Nephron (organoid): ENCODE measurements at regions not wholly inside any gene's neighbourhood (a gene's known extent, or its start where the extent isn't known, plus 50 kb on each side); places are given as distances from the start of the nearest gene placed in this dataset.

Experiments
- H3K27ac Mint-ChIP-seq, 3 experiments: 2 replicates each; pipeline ENCODE4 v1.8.0; 2020; ENCODE audit warnings: mixed read lengths in 3 of 3, mild to moderate bottlenecking in 2 of 3, moderate library complexity in 1 of 3
- H3K27me3 Mint-ChIP-seq: 2 replicates; pipeline ENCODE4 v1.8.0; 2021; ENCODE audit warnings: low read depth, mild to moderate bottlenecking, moderate library complexity, mixed read lengths
- H3K36me3 Mint-ChIP-seq: 2 replicates; pipeline ENCODE4 v1.8.0; 2020; ENCODE audit warnings: low read depth, mixed read lengths
- H3K4me1 Mint-ChIP-seq: 2 replicates; pipeline ENCODE4 v1.8.0; 2020; ENCODE audit warnings: mixed read lengths
- H3K4me3 Mint-ChIP-seq, 3 experiments: 2 replicates each; pipeline ENCODE4 v1.8.0; 2020; ENCODE audit warnings: mild to moderate bottlenecking in 3 of 3, mixed read lengths in 3 of 3, moderate library complexity in 2 of 3
- H3K9me3 Mint-ChIP-seq: 2 replicates; pipeline ENCODE4 v1.8.0; 2020; ENCODE audit warnings: mixed read lengths
- TF ChIP-seq, protein P1 (sequence below), 3 experiments: fragments of 200-600 bp; sonication (generic); IDR thresholded peaks; one replicate each; pipeline ENCODE4 v1.5.0; 2021; ENCODE audit warnings: antibody characterized with exemption in 3 of 3; ENCODE audit not compliant: unreplicated experiment in 3 of 3

DNA sequence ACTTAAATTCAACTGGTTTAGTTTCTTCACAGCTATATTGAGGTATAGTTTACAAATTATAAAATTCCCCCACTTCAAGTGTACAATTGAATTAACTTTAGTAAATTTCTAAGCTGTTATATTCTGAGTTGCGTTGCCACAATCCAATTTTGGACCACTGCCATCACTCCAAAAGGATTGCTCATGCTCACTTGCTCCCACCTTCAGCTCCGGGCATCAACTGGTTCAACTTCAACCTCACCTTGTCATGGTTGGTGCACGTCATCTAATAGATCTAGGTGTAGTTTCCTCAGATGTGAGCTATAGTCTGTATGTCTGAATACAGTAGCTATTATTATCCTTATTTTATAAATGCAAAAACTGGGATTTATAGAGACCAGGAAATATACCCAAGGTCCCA is 942.5 kb upstream of the WWC1 start:
- Mint-ChIP-seq H3K9me3 (no peaks in the 10 kb centered on the region), H3K4me3 (no peak overlapping the region), H3K36me3 (no peaks in the 10 kb centered on the region), H3K27me3 (no peaks in the 10 kb centered on the region), H3K4me1 (no peaks in the 10 kb centered on the region), H3K27ac (no peak overlapping the region)
- TF ChIP-seq, protein P1, sequence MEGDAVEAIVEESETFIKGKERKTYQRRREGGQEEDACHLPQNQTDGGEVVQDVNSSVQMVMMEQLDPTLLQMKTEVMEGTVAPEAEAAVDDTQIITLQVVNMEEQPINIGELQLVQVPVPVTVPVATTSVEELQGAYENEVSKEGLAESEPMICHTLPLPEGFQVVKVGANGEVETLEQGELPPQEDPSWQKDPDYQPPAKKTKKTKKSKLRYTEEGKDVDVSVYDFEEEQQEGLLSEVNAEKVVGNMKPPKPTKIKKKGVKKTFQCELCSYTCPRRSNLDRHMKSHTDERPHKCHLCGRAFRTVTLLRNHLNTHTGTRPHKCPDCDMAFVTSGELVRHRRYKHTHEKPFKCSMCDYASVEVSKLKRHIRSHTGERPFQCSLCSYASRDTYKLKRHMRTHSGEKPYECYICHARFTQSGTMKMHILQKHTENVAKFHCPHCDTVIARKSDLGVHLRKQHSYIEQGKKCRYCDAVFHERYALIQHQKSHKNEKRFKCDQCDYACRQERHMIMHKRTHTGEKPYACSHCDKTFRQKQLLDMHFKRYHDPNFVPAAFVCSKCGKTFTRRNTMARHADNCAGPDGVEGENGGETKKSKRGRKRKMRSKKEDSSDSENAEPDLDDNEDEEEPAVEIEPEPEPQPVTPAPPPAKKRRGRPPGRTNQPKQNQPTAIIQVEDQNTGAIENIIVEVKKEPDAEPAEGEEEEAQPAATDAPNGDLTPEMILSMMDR (IDR thresholded peaks at IDR 0.05; ENCODE audit: unreplicated experiment in 3 of 3), result no peak

DNA sequence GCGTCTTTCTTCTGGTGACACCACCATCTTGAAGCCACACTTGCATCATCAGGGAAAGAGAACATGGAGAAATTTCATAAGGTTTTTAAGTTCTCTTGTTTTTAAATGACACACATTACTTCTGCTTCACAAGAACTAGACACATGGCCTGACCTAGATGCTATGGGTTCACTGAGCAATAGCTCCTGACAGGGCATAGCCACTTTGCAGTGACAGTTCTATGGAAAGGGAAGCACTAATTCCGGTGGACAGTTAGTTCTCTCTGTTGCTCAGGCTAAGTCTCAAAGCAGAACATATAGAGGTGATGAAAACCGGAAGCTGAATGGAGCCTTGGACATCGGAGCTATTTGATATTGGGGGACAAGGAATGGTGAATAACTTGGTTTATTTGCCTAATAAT is 940.1 kb upstream of the WWC1 start:
- H3K4me1 Mint-ChIP-seq, result no peaks in the 10 kb centered on the region
- H3K27ac Mint-ChIP-seq, result no peak overlapping the region
- no peaks in the 10 kb centered on the region for H3K36me3 Mint-ChIP-seq
- TF ChIP-seq, protein P1 (IDR thresholded peaks at IDR 0.05; ENCODE audit: unreplicated experiment in 3 of 3), result no peak
- no peaks in the 10 kb centered on the region for H3K27me3 Mint-ChIP-seq
- H3K4me3 Mint-ChIP-seq, result no peak overlapping the region
- H3K9me3 Mint-ChIP-seq, result no peaks in the 10 kb centered on the region

DNA sequence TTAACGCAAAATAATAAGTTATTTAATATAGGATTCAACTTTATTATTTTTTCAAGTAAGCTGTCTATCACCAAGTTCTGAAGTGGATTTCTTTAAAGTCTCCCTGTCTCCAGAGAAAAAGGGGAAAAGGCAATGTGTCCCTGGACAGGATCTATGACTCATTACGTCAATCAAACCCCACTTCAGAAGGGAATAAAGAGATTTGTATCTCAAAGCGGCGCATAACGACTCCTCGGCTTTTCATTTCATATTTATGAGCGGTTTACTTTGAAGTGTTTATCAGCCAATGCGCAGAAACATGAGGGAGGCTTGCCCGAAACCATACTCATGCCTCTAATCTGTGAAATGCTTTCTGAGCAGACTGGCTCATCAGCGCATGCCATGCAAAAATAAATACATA is 938.6 kb upstream of the WWC1 start:
- Mint-ChIP-seq H3K4me3 (no peak overlapping the region), H3K36me3 (no peaks in the 10 kb centered on the region), H3K9me3 (no peaks in the 10 kb centered on the region), H3K27me3 (no peaks in the 10 kb centered on the region), H3K4me1 (no peaks in the 10 kb centered on the region), H3K27ac (no peak overlapping the region)
- TF ChIP-seq, protein P1 (IDR thresholded peaks at IDR 0.05; ENCODE audit: unreplicated experiment in 3 of 3), result no peak

DNA sequence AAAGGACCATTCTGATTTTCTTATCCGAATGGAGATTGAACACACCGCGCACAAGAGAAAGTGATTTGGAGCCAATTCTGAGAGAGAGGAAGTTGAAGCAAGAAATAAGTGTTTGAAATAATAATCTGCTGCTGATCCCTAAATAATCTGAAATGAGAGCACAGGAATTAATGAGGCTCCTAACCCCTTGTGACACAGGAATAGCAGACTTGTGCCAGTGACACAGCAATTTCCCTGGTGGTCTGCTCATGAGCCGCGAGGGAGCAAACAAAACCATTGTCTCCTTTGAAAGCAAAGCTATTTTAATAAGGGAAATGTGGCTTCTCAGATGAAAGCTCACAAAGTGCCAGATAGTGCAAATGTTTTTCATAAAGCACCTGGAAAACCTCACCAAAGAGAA is 936.1 kb upstream of the WWC1 start:
- Mint-ChIP-seq H3K4me3 (no peak overlapping the region), H3K4me1 (no peaks in the 10 kb centered on the region), H3K27me3 (no peaks in the 10 kb centered on the region), H3K9me3 (no peaks in the 10 kb centered on the region), H3K27ac (no peak overlapping the region), H3K36me3 (no peaks in the 10 kb centered on the region)
- TF ChIP-seq, protein P1 (IDR thresholded peaks at IDR 0.05; ENCODE audit: unreplicated experiment in 3 of 3), result no peak

DNA sequence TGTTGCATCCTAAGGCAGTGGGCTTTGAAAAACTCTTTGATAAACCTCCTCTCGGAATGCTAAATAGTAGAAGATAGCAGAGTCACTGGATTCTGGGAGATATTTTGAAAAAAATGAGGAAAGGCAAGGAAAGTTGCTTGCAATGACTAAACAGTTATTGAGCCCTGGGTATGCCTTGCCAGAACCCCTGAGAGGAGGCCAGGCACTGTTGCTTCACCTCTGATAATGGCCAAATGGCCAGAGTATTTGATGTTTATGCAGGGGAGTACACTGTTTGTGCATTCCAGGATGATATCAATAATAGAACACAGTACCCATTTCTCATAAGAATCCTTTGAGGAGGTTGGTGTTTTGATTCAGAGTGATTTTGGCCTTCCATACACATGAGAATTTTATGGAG is 935.1 kb upstream of the WWC1 start:
- H3K9me3 Mint-ChIP-seq, result no peaks in the 10 kb centered on the region
- no peak overlapping the region for H3K4me3 Mint-ChIP-seq

DNA sequence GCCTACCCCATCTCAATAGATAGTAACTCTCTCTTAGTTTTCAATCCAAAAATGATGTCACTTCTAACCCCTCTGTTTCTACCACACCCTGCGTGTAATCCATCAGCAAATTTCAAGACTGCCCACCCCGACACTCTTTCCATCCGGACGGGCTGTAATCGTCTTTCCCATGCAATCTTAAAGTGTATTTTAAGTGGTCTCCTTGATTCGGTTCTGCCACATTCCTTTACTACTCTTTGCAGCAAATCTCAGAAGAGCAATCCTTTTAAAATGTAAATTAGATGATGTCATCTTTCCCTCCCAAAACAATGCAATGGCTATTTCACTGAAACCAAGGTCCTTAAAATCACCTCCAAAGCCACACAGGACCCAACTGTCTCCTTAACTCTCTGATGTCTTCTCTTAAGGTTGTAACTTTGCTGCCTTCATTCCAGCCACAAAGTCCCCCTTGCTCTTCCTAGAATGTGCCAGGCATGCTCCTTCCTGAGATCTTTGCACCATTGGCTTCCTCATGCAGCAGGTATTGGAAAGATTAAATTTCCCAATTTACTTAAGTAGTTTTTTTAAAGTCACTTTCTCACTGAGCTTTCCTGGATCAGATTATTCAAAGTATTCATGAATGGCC is 932.5 kb upstream of the WWC1 start:
- Mint-ChIP-seq H3K4me1 (peaks cover 5% of the 10 kb centered on the region), H3K9me3 (peaks cover 6% of the 10 kb centered on the region), H3K36me3 (peaks cover 4% of the 10 kb centered on the region), H3K27me3 (no peaks in the 10 kb centered on the region), H3K4me3 (no peak overlapping the region), H3K27ac (no peak overlapping the region)
- TF ChIP-seq, protein P1 (IDR thresholded peaks at IDR 0.05; ENCODE audit: unreplicated experiment in 3 of 3), result no peak

More for the DNA sequence above, 935.1 kb upstream of the WWC1 start:
- Mint-ChIP-seq H3K27ac (no peak overlapping the region), H3K4me1 (no peaks in the 10 kb centered on the region), H3K36me3 (no peaks in the 10 kb centered on the region), H3K27me3 (no peaks in the 10 kb centered on the region)
- TF ChIP-seq, protein P1 (IDR thresholded peaks at IDR 0.05; ENCODE audit: unreplicated experiment in 3 of 3), result no peak
